Left ventricle myocardium inferior (tissue), 1 donor: ENCODE measurements at regions not wholly inside any gene's neighbourhood (a gene's known extent, or its start where the extent isn't known, plus 50 kb on each side); places are given as distances from the start of the nearest gene placed in this dataset.
A peak's percentile ranks its signal among the peaks of the same experiment; 100 is the strongest.
"Not testable (repeated sequence)": the region's sequence is repeated elsewhere in the genome, so short reads cannot be mapped to it uniquely, and the experiment has no call there.

Source experiments
- DNase-seq: peaks from one replicate; pipeline ENCODE4 v3.0.0-alpha.2; 2020
- H3K27ac ChIP-seq: fragments of 200-600 bp; replicated peaks from 2 replicates; pipeline ENCODE4 v1.8.0; 2021
- H3K27me3 ChIP-seq: fragments of 200-600 bp; 2 replicates; pipeline ENCODE4 v1.8.0; 2021; ENCODE audit warnings: low read depth
- H3K36me3 ChIP-seq: fragments of 200-600 bp; 2 replicates; pipeline ENCODE4 v1.8.0; 2021
- H3K4me1 ChIP-seq: fragments of 200-600 bp; 2 replicates; pipeline ENCODE4 v1.8.0; 2021
- H3K4me3 ChIP-seq: fragments of 200-600 bp; 2 replicates; pipeline ENCODE4 v1.8.0; 2021; ENCODE audit warnings: mild to moderate bottlenecking, moderate library complexity
- H3K9me3 ChIP-seq: fragments of 200-600 bp; replicated peaks from 2 replicates; pipeline ENCODE4 v1.8.0; 2021
- CTCF ChIP-seq: fragments of 200-600 bp; IDR thresholded peaks from 2 replicates; pipeline ENCODE4 v1.8.0; 2021; ENCODE audit warnings: antibody characterized with exemption, mild to moderate bottlenecking, borderline replicate concordance
- intact Hi-C: fragments of 100-400 bp; cut with micrococcal nuclease; formaldehyde crosslinking; loops from one replicate; pipeline ENCODE4 v1.11.0; 2022
- donor health status: DM: no; HTN: yes; CAD: no; lungs with severe emphysema.

DNA sequence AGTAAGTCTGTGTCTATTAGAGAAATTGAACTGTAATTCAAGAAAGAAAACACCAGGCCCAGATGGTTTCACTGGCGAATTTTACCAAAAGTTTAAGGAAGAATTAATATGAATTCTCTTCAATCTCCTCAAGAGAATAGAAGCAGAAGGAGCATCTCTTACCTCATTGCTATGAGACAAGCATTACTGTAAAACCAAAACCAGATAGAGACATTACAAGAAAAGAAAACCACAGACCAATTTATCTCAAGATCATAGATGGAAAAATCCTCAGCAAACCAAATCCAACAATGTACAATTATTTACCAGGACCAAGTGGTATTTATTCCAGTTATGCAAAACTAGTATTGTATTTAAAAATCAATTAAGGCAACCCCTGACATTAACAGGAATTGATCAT, 160.6 kb downstream of the LIPI start:
- intact Hi-C loops = no loop called here
- DNase-seq = no peak
- no peak for TF ChIP-seq CTCF
- no peak overlapping the region for H3K4me3 ChIP-seq
- no peak overlapping the region for H3K27ac ChIP-seq
- H3K36me3 ChIP-seq = no peaks in the 10 kb centered on the region
- H3K9me3 ChIP-seq = no peaks in the 10 kb centered on the region
- no peaks in the 10 kb centered on the region for H3K27me3 ChIP-seq
- no peaks in the 10 kb centered on the region for H3K4me1 ChIP-seq

DNA sequence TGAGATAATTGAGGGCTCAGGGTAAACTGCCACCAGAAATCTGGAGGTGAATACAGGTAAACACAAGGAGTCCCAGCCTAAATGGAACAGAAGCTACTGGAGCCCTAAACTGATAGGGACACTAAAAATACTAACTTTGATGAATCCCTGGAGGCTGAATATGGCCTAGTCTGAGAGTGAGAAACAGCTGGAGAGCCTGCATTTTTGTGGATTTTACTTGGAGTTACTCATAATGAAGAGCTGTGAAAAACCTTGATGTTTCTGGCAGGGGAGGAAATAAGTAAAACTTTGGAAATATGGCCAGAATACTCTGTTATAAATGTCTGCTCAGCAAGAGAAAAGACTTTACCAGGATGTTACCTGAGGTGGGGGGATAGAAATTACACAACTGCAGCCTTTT, 164.4 kb downstream of the LIPI start:
- Histone ChIP-seq H3K4me3 (no peak overlapping the region), H3K4me1 (no peaks in the 10 kb centered on the region), H3K9me3 (no peaks in the 10 kb centered on the region), H3K27ac (no peak overlapping the region), H3K36me3 (no peaks in the 10 kb centered on the region), H3K27me3 (no peaks in the 10 kb centered on the region)
- DNase-seq = no peak
- intact Hi-C loops = no loop called here
- TF ChIP-seq CTCF = no peak

- H3K36me3 ChIP-seq = no peaks in the 10 kb centered on the region
- H3K27ac ChIP-seq = no peak overlapping the region
- no peaks in the 10 kb centered on the region for H3K4me1 ChIP-seq
- intact Hi-C loops = no loop called here
- no peaks in the 10 kb centered on the region for H3K27me3 ChIP-seq
- no peak overlapping the region for H3K4me3 ChIP-seq
- no peak for DNase-seq
- H3K9me3 ChIP-seq = no peaks in the 10 kb centered on the region
- TF ChIP-seq CTCF = no peak
Measured at GRCh38 chr21:14040386-14040785, 170.4 kb downstream of the LIPI start.

GRCh38 chr21:14028619-14029018, 182.1 kb downstream of the LIPI start:
- intact Hi-C loops, H3K27me3 ChIP-seq, H3K27ac ChIP-seq, H3K9me3 ChIP-seq, H3K36me3 ChIP-seq, H3K4me1 ChIP-seq, H3K4me3 ChIP-seq, DNase-seq: not testable (repeated sequence)

DNA sequence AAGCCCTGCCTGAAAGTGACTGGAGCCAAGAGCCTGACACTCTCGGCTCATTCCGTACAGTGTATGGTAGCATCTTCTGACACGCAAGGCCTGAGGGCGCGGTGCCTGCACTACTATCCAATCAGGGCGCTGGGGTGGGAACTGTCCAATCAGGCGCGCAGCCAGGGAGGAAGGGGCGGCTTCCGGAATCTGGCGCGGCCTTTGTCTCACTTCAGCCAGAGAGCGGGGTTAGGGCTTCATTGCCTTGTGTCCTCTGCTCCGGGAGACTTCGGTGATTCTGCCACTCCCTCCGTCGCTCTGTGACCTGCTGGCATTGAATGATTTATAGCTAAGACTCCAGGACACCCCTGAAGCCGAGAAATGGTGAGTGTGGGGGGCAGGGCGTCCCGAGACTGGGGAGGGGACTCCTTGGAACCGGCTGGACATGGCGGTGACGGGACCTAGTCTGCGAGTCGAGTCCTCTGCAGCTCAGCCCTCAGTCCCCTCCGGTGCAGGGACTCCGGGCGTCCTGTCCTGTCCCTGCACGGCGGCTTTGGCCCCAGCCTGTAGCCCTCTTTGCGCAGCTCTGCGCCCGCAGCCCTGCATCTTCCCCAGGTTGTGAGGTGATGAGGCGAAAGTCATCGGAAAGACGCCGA, 183.4 kb downstream of the LIPI start:
- Histone ChIP-seq H3K4me3 (peak overlapping the region; percentile 71), H3K27ac (peak overlapping the region; percentile 50)
- H3K36me3 ChIP-seq, intact Hi-C loops, H3K9me3 ChIP-seq, H3K4me1 ChIP-seq, H3K27me3 ChIP-seq: not testable (repeated sequence)
- peak; percentile 91 for DNase-seq

DNA sequence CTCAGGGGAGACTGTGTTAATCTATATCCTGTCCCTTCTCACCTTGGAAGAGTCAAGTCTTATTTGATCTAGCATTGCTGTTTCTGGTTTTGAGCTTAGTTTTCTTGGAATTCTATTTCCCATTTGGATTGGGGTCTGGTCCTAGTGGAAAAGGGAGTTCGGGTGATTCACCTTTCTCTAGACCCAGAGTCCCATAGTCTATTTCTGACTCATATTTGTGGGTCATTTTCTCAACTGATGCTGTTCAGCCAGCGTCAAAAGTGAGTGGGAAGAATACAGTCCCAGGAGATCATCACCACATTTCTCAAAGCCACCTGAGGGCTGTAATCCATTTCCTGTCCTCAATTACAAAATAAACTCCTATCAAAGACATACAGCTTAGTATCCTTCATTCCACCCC, 190.6 kb downstream of the LIPI start:
- H3K4me3 ChIP-seq, H3K9me3 ChIP-seq, H3K4me1 ChIP-seq, H3K27me3 ChIP-seq, intact Hi-C loops, H3K27ac ChIP-seq, DNase-seq, H3K36me3 ChIP-seq: not testable (repeated sequence)

GRCh38 chr21:14015841-14016240, 194.9 kb downstream of the LIPI start:
- H3K9me3 ChIP-seq, DNase-seq, intact Hi-C loops, H3K4me1 ChIP-seq, H3K36me3 ChIP-seq, H3K27me3 ChIP-seq, H3K4me3 ChIP-seq, H3K27ac ChIP-seq: not testable (repeated sequence)

DNA sequence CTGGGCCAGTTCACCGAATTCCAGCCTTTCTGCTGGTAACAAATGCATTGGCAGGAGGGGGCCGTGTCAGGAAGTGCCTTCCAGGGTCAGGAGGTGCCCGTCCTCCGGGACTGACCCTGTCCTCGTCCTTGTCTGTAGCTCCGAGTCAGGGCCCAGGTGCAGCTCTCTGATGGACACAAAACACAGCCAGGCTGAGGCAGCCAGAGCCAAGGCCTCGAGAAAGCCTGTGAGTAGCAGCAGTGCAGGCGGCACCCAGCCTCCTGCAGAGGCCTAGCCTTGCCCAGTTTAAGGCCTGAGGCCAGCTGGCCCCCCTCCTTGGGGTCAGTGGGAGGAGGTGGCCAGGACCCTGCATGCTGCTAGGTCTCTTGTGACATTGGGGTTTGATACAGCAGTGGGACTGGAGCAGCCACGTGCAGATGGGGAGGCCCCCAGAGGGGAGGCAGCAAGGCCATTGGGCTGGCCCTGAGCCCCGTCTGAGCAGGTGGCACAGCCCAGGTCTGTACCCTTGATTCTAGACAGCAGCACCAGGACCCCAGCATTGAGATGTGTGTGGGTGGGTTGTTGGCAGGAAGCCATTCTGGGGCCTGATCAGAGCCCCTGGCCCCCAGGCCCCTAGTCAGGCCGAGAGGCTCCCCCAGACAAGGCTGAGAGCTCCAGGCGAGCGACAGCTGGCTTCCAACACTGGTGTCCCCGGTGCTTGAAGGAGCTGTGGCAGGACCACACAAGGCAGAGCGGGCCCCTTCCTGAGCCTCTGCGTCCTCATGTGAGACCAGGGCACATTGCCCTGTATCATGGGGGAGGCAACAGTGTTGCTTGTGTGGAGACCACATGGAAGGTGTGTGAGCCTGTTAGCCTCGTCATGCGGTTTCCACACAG, 196.9 kb downstream of the LIPI start:
- DNase-seq, H3K9me3 ChIP-seq, H3K27me3 ChIP-seq, H3K36me3 ChIP-seq, intact Hi-C loops, H3K27ac ChIP-seq, H3K4me3 ChIP-seq, H3K4me1 ChIP-seq: not testable (repeated sequence)
